ENCODE measurements at regions not wholly inside any gene's neighbourhood (a gene's known extent, or its start where the extent isn't known, plus 50 kb on each side); places are given as distances from the start of the nearest gene placed in this dataset.

DNA sequence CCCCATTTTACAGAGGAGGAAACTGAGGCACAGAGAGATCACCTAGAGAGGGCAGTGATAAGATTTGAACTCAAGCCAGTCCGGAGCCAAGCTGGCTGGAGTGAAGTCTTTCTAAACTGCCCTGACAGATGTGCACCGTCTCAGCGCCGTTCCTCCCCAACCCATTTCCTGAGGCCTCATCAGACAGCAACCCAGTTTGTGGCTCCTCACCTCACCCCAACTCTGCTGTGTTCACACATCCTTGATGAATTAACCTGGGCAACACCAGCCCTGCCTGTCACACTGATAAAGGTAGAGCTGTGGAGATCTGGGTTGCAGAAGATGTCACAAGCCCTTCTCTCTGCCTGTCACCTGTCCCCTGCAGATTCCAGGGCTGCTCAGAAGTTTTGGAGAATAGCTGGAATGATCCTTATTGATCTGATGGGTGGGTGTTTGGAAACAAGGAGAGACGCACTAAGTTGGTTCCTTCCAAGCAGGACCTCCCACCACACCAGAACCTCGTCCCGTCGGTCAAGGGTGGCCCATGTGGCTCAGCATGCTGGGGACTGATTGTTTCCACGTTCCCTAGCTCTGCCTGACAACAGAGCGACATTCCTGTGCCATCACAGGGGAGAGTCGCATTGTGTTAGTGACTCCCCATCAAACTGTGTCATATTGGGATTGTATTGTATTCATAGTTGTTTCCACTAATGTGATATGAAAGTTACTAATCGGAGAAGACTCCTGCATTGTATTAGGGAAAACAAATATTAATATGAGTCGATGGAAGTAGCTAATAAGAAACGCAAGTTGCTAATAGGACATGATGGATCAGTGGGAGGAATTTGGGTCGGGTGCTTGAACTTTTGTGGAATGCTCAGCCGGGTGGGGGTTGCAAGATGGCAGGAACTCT, 200.6 kb downstream of the PHETA1 start:
- no peak for TF ChIP-seq CTCF (IDR thresholded peaks at IDR 0.05; ENCODE audit: low read length)
- no peak for TF ChIP-seq EZH2 (optimal IDR thresholded peaks at IDR 0.05; ENCODE audit: low read depth, low read length)
- TF ChIP-seq EZH2phosphoT487 (IDR thresholded peaks at IDR 0.05; ENCODE audit: low read length) = no peak

Measured in MM.1S (cell line).